Right renal pelvis (tissue), 4 donors: ENCODE measurements at regions not wholly inside any gene's neighbourhood (a gene's known extent, or its start where the extent isn't known, plus 50 kb on each side); places are given as distances from the start of the nearest gene placed in this dataset.

Source experiments
- DNase-seq, 4 donors: peaks; one replicate each; pipeline ENCODE4 v3.0.0-alpha.2; 2013; ENCODE audit warnings: low read depth in 4 of 4, low spot score in 3 of 4, missing footprints in 1 of 4

GRCh38 chr4:36492590-36492989, 211.2 kb downstream of the DTHD1 start:
- DNase-seq, result no peak

GRCh38 chr4:36493251-36493650, 211.8 kb downstream of the DTHD1 start:
- DNase-seq, result no peak

GRCh38 chr4:36494016-36494415, 212.6 kb downstream of the DTHD1 start:
- no peak for DNase-seq

GRCh38 chr4:36494747-36495146, 213.3 kb downstream of the DTHD1 start:
- no peak for DNase-seq

GRCh38 chr4:36502350-36502749, 220.9 kb downstream of the DTHD1 start:
- DNase-seq, result no peak

- DNase-seq, result no peak
Measured at GRCh38 chr4:36508394-36508793, 227.0 kb downstream of the DTHD1 start.

GRCh38 chr4:36509845-36510244, 228.4 kb downstream of the DTHD1 start:
- no peak for DNase-seq

- no peak for DNase-seq
Measured at GRCh38 chr4:36511785-36512184, 230.4 kb downstream of the DTHD1 start.

GRCh38 chr4:36516522-36517095, 235.2 kb downstream of the DTHD1 start:
- no peak for DNase-seq

- no peak for DNase-seq
Measured at GRCh38 chr4:36523182-36523581, 241.8 kb downstream of the DTHD1 start.

- DNase-seq, result no peak
Measured at GRCh38 chr4:36532670-36533379, 251.4 kb downstream of the DTHD1 start.

GRCh38 chr4:36533944-36534343, 252.5 kb downstream of the DTHD1 start:
- DNase-seq, result no peak

GRCh38 chr4:36547383-36547782, 266.0 kb downstream of the DTHD1 start:
- DNase-seq, result no peak

GRCh38 chr4:36549252-36549651, 267.8 kb downstream of the DTHD1 start:
- DNase-seq, result no peak

GRCh38 chr4:36549992-36550391, 268.6 kb downstream of the DTHD1 start:
- no peak for DNase-seq

GRCh38 chr4:36551697-36552214, 270.3 kb downstream of the DTHD1 start:
- DNase-seq, result no peak

GRCh38 chr4:36553029-36553428, 271.6 kb downstream of the DTHD1 start:
- no peak for DNase-seq

- no peak for DNase-seq
Measured at GRCh38 chr4:36553453-36553852, 272.0 kb downstream of the DTHD1 start.

GRCh38 chr4:36556984-36557383, 275.6 kb downstream of the DTHD1 start:
- no peak for DNase-seq

GRCh38 chr4:36568575-36568974, 287.2 kb downstream of the DTHD1 start:
- no peak for DNase-seq

- no peak for DNase-seq
Measured at GRCh38 chr4:36573441-36573840, 292.0 kb downstream of the DTHD1 start.

GRCh38 chr4:36574816-36575215, 293.4 kb downstream of the DTHD1 start:
- DNase-seq, result no peak
